ENCODE measurements at regions not wholly inside any gene's neighbourhood (a gene's known extent, or its start where the extent isn't known, plus 50 kb on each side); places are given as distances from the start of the nearest gene placed in this dataset.

DNA sequence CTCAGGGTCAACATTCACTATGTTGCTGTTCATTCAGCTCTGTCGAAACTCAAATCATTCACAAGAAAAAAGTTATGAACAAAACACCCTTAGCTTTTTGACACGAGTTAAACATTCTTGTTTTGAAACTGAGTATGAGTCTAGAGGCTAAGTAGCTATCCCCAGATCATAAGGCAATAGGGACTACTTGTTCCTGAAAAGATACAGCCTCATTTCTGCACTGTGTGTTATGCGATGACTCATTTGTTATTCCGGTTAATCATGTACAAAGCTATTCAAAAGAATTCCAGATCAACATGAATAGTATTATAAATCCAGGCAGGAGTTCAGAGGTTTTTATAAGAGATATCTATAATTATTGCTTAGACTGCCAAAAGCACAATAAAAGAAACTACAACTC lies 908.0 kb downstream of the QKI start:
- peak; percentile 60 for DNase-seq (ENCODE audit: low read depth)

DNA sequence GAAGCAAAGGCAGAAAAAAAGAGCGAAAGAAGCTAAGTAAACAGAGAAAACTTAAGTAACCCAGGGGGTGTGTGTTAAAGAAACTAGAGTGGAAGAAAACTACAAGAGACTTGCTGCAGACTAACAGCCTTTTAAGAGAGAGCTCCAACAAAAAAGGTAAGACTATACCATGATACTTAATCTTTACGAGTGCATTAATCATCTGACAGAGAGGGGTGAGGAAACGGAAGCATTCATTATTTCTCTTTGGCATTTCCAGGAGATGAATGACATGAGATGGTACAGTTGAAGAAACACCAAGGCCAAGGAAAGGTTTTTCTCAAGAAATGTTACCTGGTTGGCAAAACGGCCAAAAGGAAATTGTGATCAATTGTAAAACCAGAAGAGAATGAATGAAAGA lies 906.8 kb downstream of the QKI start:
- no peak for DNase-seq (ENCODE audit: low read depth)

DNA sequence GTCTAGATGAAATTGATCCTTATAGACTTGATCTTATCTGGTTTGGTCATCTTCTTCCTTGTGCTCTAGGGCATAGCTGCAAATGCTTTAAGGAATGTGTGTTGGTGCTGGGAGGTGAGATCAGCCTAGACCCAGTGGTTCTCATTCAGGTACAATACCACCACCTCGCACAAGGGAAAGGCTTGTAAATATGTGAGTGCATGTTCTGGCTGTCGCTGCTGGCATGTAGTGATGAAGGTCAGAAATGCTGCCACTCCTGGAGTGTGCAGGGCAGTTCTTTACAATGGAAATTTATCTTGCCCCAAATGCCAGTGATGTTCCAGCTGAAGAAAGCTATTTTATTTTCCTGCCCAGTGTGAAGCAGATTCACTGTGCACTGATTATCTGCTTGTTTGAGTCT lies 900.9 kb downstream of the QKI start:
- DNase-seq (ENCODE audit: low read depth): no peak

DNA sequence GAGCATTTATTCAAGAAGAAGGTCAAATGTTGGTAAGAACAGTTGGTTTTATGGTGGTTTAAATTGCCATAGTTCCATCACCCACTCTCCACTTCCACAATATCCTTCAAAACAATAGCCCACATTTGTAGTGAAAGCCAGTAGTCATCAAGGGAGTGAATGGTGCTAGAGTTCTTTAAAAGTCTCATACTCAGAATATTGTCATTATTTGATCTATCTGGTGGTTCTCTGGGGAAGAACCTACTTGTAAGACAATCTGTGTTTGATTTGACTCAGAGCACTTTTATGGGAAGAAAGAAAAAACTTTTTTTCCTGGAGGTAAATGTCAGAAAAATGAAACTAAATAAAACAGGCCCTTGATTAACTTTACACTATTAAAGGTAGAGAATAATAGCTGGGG lies 893.8 kb downstream of the QKI start:
- no peak for DNase-seq (ENCODE audit: low read depth)

DNA sequence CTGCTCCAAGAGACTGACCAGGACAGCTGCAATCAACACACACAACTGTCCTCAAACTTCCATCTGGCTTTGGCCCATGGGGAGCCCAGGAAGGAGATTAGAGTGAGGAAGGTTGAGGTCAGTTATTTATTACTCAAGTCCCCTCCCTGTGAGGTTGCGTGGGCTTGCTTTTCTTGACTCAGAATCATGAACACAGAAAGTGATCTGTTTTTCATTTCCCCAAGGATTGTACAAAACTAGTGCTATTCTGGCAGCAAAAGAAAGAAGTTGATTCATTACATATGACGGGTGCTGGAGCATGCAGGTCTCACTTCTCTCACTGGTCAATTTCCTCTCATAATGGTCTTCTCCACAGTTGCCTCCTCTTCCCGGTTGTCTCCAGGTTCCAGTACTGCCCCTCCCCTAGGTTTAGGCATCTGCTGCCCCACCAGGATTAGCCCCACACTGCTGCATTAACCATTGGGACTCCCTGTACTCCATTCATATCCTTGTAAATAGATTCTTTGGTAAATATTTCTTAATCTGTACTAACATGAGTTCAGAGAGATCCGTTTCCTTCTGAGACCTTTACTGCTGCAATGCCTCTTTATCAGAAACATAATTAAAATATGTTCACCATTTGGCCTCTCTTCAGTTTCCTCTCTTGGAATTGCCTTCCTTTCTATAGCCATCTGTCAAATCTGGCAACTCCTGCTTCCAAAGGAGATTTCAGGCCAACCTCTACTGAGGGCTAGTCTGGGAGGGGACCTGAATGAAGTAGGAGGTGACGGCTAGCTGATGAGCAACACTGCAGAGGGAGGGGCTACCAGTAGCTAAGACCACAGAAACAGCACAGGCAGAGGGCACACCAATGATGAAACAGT lies 888.8 kb downstream of the QKI start:
- DNase-seq (ENCODE audit: low read depth): peak; percentile 86

DNA sequence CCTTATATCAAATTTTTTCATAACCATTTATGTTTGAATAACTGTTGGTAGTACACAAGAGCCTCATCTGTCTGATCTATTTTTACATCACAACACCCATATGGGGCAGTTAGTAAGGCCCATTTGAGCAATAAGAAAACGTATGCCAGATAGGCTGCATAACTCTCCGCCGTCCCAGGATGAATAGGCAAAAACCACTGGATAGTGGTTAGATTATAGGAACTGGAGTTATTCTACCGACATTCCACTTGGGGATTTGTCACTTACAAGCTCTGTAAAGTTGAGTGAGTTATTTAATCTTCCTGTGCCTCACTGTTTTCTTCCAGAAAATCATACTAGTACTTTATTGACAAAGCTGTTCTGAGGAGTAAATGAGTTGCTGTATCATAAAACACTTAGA lies 881.9 kb downstream of the QKI start:
- DNase-seq (ENCODE audit: low read depth): peak; percentile 15

DNA sequence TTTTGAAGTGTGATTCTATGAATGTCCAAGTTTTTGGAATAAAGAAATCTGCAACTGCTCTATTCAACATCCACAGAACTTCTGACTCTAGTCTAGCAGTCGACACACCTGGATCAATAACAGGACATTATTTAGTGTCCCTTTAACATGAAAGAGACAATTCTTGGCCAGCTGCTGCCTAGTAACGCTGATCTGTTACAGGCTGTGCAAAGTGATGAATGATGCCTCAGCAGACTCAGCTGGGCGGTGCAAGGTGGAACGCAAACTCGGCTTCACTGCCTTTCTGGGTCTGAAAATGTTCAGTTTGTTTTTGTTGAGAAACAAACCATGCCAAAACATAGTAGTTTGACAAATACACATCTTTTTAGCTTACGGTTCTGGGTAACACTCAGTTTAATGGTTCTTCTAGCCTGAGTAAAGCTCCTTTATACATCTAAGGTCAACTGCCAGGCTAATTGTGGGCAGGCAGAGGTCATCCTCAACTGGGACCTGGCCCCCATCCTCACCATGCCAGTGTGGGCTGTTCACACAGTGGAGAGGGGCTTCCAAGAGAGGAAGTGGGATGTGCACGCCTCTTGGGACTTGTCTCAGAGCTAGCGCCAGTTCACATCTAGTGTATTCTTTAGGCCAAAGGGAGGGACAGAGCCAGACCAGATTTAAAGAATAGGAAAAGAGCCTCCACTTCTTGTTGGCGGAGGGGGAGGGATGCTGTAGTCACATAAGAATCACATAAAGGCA lies 879.7 kb downstream of the QKI start:
- no peak for DNase-seq (ENCODE audit: low read depth)

DNA sequence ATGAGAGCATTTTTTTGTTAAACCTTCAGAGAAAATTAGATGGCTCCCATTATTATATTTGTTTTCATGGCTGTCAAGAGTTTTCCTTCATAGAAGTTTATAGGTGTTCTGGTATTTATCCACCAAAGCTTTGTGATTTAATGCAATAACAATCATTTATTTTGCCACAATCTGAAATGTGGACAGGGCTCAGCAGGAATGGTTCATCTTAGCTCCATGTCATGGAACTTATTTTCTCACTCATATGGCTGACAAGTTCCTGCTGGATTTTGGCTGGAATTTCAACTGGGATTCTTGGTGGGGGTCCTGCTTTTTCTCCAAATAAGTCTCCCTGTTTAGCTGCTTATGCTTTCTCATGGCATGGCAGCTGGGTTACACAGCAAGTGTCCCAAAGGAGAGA lies 876.7 kb downstream of the QKI start:
- DNase-seq (ENCODE audit: low read depth): no peak

DNA sequence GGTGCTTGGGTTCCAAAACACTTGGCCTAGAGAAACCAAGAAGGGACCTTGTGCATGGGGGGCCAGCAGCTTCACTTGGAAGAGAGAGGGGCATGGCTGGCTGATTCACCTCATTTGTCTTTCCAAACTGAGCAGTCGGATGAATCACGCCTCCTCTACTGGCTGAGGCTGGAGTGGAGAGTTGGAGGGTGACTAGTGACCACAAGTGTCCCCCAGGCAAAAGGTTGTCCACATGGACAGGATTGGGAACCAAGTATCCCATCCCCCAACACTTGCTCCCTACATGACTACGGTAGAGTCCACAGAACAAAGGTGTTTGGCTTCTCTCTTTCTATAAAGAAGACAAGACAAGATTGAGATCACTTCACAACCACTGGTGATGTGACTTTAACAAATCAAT lies 875.6 kb downstream of the QKI start:
- no peak for DNase-seq (ENCODE audit: low read depth)

DNA sequence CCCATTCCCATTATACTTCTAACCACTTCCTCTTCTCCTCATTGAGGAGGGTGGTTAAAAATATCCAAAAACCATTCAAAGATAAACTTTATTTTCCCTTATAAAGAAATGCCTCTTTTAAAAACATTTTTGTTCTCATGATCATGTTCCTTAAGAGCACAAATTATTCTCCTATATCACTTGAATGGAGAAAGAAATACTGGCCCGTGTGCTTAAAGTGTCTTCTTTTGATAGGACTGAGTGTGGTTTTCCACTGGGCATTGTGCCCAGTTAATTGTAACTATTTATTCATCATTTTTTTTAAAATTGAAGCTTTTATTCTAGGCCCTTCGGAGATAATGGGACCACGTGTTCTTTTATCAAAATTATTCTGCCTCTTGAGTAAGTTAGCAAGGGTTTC lies 871.5 kb downstream of the QKI start:
- peak; percentile 45 for DNase-seq (ENCODE audit: low read depth)

DNA sequence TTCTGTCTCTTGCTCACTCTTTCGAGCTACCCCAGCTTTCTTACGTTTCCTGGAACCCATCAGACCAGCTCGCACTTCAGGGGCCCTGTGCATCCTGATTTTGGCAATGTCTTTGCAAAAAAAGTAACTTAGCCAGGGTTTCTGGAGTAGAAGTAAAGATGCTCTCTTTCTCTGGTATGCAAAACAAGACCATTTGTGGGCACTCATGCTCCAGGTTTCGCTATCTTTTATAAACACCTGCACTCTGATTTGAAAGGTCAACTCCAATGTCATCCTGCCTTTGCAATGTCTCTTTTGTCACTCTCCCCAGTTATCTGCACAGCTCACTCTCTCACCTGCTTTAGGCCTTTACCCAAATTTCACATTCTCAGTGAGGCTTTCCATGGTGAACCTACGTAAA lies 869.1 kb downstream of the QKI start:
- no peak for DNase-seq (ENCODE audit: low read depth)

DNA sequence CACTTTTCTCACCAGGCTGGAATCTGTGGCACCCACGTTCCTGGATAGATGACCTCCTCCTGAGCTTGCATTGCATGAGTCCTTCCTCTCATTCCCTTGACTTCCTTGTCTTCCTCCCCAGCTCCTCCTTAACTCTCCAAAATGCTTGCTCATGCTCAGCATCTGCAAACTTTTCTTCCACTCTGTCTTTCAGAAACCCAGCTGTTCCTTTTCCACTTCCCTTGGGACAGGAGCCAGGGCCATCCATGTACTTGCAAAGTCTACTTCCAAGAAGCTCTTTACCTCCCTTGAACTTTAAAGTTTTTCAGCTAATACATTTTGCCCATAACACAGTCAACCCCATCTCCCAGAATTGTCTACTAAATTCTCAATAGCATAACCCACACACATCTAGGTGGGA lies 861.7 kb downstream of the QKI start:
- DNase-seq (ENCODE audit: low read depth): peak; percentile 37

DNA sequence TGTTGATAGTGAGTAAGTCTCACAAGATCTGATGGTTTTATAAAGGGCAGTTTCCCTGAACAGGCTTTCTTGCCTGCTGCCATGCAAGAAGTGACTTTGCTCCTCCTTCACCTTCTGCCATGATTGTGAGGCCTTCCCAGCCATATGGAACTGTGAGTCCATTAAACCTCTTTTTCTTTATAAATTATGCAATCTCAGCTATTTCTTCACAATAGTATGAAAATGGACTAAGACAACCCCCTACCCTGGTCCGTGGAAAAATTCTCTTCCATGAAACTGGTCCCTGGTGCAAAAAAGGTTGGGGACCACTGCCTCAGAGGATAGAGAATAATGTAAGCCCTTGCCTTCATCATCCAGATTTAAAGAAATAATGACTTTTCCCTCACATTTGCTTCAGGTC lies 861.3 kb downstream of the QKI start:
- no peak for DNase-seq (ENCODE audit: low read depth)

DNA sequence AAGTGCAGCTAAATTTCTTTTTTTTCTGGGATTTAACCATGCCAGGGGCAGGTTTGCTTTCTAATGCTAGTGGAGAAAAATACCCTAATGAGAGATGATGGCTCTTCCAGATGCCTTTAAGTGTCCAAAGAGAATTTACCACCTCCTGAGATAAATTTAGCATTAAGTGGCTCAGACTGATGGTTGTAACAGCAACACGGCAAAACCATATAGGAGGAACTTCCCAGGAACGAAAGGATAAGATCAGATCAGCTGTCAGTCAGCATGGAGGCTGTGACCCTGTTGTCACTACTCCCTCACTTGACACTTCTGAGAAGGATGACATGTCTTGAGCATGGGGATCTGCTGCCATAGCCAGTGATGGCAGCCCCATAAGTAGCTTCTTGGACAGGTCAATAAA lies 860.0 kb downstream of the QKI start:
- no peak for DNase-seq (ENCODE audit: low read depth)

DNA sequence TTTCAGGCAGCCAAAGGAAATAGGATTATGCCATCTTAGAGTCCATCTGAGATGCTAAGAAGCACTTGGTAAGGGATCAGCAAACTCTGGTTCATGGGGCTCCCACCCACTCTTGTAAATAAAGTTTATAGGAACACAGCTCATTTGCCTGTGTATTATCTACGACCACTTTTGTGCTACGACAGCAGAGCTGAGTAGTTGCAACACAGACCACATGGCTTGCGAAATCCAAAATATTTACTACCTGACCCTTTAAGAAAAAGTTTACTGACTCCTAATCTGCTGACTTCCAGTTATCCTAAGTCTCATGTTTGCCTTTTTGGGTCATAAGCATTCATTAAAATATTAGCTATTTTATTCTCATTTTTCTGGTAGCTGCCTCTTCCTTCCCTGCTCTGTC lies 859.0 kb downstream of the QKI start:
- no peak for DNase-seq (ENCODE audit: low read depth)

DNA sequence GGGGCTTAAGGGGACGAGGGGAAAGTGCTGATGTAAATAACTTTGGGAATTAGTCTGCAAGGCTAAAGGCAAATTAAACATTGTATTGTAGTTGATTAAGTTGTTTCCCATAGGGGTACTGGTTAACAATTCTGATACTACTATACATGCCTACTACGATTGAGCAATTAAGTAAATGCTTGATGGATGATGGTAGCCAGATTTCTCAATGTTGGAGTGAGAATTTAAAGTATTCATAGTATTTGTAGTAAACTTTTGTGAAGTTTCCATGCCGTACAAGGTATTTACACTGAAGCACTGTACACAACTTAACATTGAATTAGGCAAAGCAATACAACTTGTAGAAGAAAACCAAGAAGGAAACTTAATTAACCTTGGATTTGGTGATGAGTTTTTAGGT lies 852.3 kb downstream of the QKI start:
- DNase-seq (ENCODE audit: low read depth): no peak

DNA sequence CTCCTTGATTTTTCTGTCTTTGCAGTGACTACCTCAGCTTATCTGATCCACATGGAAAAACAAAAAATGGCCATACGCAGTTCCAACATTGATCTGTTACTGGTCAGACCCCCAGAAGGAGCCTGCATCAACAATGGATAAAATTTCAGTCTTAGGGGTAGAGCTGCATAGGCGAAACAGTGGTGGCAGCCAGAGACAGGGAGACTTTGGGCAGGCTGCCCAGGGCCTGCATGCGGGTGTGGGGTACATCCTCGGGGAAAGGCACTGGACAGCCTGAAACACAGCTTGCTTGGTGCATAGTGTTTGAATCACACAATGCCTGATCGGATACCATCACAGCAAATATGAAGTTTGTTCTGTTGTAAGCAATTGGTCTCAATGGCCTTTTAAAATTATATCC lies 847.8 kb downstream of the QKI start:
- no peak for DNase-seq (ENCODE audit: low read depth)

DNA sequence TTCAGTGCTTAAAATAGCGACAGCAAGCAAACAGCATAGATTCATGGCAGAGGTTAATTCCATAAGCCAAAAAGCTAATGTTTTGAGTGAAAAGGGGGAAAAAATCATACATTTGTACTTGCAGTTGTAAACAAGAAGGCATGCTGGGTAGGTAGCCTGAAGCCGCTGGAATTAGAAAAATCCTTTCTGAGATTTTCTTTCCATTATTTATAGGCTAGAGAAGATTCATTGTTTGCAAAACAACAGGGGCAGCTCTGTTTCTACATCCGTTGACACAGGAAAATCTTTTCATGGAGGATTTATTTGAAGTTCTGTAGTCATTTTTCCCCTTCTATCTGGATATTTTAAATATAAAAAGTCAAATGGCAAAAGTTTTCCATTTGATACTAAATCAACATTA lies 843.9 kb downstream of the QKI start:
- no peak for DNase-seq (ENCODE audit: low read depth)

DNA sequence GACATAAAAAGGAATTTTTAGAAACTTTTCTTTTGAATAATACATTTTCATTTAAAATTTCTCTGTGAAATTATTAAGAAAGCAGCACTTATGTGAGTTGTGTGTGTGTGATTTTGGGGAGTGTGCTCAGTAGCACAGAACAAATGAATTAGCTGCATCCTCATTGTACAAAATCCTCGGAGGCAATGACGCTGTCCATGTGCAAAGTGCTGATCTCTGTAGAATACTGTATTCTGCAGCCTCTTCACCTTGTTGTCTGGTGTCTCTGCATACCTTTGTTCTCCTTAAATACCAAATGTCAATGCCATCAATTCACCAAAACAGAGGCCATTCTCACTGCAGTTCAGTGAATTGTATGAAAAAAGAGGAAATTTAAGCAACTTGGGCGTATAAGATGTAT lies 838.4 kb downstream of the QKI start:
- peak; percentile 61 for DNase-seq (ENCODE audit: low read depth)

DNA sequence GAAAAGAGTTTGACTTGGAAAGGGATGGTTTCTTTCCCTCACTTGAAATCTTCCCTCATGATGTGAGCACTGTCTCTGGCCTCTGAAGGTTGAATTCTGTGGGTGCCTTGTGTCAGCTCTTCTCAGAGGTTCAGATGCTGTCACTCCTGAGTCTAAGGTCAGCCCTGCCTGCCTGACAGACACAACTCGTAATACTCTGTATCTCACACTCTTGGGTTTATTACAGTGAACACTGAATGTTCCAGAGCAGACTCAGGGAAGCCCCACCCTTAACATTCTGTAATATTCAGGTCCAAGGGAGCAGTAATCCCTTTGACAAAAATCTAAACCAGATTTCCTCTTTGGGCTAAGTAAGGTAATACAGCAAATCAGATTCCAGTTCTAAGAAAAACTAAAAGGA lies 837.8 kb downstream of the QKI start:
- no peak for DNase-seq (ENCODE audit: low read depth)

DNA sequence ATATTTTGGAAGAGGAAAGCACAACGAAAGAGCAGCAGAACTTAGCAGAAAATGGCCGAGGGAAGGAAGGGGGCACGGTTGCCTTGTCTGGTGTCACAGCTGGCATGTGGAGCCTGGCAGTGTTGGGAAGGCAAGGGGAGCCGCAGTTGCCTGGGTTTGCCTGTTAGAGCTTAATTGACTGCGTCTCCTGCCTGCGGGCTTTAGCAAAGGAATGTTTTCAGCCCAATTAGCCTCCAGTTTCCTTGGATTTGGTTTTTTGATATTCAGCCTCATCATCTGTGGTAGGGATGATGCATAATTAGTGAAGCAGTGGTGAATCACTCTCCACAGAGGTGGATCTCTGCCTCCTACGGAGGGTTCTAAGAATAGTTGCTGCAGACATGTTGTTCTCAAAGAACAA lies 832.6 kb downstream of the QKI start:
- peak; percentile 68 for DNase-seq (ENCODE audit: low read depth)

DNA sequence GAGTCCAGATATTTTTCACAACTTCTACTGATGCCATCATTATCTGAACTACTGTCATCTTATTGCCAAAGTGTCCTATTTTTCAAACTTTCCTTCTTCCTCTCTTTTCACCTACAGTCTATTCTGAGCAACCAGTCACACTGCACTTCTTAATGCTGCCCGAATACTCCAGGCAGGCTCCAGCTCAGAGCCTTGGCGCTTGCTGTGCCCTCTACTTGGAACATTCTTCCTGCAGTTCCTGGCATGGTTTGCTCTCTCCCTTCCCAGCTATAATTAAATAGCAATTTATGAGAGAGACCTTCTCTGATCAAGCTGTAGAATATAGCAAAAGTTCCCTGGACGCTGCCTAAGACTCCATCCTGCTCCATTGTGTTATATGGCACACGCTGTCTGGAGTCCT lies 831.6 kb downstream of the QKI start:
- no peak for DNase-seq (ENCODE audit: low read depth)

DNA sequence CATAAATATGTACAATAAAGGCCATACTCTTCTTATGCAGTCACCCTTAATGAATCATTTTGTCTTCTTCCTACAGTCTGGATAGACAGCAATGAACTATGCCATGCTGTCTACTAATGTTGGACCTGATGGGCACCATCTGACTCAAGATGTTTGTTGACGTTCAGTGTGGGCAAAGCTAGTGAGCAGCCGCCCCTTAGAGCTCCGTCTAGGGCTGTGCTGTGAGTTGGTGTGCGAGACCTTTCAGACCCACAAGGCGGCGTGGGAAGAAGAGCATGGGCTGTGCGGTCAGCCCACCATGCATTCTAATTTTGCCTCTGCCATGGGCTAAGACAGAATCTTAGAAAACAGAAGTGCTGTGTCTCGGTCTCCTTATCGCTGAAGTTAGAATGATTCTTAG lies 829.4 kb downstream of the QKI start:
- DNase-seq (ENCODE audit: low read depth): no peak
